Calu3 (cell line): ENCODE measurements at regions not wholly inside any gene's neighbourhood (a gene's known extent, or its start where the extent isn't known, plus 50 kb on each side); places are given as distances from the start of the nearest gene placed in this dataset.

Experiments used
- BruUV-seq: library from RNA; stranded (reverse); fragments of 400-500 nt; replicated peaks from 2 replicates; lab custom pipeline; 2021; lab: Mats Ljungman, UMichigan
- CTCF ChIA-PET: fragments of 300-600 bp; sonication (Branson Sonifier 250); formaldehyde crosslinking; loops from one replicate; lab custom pipeline; 2022; ENCODE audit warnings: antibody characterized with exemption; lab: Charles Lee
- DNase-seq: peaks from one replicate; pipeline ENCODE4 v3.0.0; 2022
- H3K27ac Mint-ChIP-seq: one replicate; pipeline ENCODE4 v1.8.0; 2022; ENCODE audit warnings: mixed read lengths; ENCODE audit not compliant: unreplicated experiment
- H3K27me3 Mint-ChIP-seq: one replicate; pipeline ENCODE4 v1.8.0; 2022; ENCODE audit warnings: mixed read lengths; ENCODE audit not compliant: unreplicated experiment
- H3K36me3 Mint-ChIP-seq: one replicate; pipeline ENCODE4 v1.8.0; 2022; ENCODE audit warnings: mild to moderate bottlenecking, moderate library complexity, mixed read lengths; ENCODE audit not compliant: insufficient read depth, unreplicated experiment
- H3K4me1 Mint-ChIP-seq: one replicate; pipeline ENCODE4 v1.8.0; 2022; ENCODE audit warnings: mild to moderate bottlenecking, low read depth, mixed read lengths; ENCODE audit not compliant: unreplicated experiment
- H3K4me3 Mint-ChIP-seq: one replicate; pipeline ENCODE4 v1.8.0; 2022; ENCODE audit warnings: mild to moderate bottlenecking, low read depth, moderate library complexity, mixed read lengths; ENCODE audit not compliant: unreplicated experiment
- H3K9me3 Mint-ChIP-seq: one replicate; pipeline ENCODE4 v1.8.0; 2022; ENCODE audit warnings: low read depth, mixed read lengths; ENCODE audit not compliant: unreplicated experiment
- intact Hi-C: fragments of 100-400 bp; cut with micrococcal nuclease; formaldehyde crosslinking; loops from one replicate; pipeline ENCODE4 v1.10.0; 2022; ENCODE audit not compliant: unreplicated experiment
- TF ChIP-seq, protein P1 (sequence below): fragments of 200-600 bp; IDR thresholded peaks from one replicate; pipeline ENCODE4 v1.8.0; 2022; ENCODE audit warnings: antibody characterized with exemption; ENCODE audit not compliant: unreplicated experiment

DNA sequence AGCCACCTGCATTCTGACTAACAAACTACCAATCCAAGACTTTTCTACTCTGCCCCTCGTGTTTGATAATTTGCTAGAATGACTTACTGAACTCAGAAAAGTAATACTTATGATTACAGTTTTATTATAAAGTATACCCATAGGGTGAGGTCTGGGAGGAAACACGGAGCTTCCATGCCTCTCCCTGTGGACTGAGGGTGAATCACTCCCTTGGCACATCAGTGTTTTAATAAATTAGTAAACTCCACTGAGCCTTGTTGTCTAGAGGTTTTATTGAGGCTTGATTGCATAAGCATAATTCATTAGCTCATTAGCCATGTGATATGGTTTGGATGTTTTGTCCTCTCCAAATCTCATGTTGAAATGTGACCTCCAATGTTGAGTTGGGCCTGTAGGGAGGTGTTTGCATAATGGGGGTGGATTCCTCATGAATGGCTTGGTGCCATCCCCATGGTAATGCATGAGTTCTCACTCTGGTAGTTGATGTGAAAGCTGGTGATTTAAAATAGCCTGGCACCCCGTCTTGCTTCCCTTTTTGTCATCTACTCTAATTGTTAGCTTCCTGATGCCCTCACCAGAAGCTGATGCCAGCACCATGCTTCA, 233.6 kb upstream of the TRPC7 start:
- no peak for DNase-seq

GRCh38 chr5:136594416-136594815, 229.1 kb upstream of the TRPC7 start:
- DNase-seq, result no peak
- H3K4me3 Mint-ChIP-seq, result no peak overlapping the region
- H3K27me3 Mint-ChIP-seq, result peaks cover 37% of the 10 kb centered on the region
- H3K9me3 Mint-ChIP-seq, result no peaks in the 10 kb centered on the region
- no peaks in the 10 kb centered on the region for H3K36me3 Mint-ChIP-seq
- CTCF ChIA-PET, result no interaction called here
- H3K27ac Mint-ChIP-seq, result no peak overlapping the region
- intact Hi-C loops, result no loop called here
- TF ChIP-seq, protein P1, sequence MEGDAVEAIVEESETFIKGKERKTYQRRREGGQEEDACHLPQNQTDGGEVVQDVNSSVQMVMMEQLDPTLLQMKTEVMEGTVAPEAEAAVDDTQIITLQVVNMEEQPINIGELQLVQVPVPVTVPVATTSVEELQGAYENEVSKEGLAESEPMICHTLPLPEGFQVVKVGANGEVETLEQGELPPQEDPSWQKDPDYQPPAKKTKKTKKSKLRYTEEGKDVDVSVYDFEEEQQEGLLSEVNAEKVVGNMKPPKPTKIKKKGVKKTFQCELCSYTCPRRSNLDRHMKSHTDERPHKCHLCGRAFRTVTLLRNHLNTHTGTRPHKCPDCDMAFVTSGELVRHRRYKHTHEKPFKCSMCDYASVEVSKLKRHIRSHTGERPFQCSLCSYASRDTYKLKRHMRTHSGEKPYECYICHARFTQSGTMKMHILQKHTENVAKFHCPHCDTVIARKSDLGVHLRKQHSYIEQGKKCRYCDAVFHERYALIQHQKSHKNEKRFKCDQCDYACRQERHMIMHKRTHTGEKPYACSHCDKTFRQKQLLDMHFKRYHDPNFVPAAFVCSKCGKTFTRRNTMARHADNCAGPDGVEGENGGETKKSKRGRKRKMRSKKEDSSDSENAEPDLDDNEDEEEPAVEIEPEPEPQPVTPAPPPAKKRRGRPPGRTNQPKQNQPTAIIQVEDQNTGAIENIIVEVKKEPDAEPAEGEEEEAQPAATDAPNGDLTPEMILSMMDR, result no peak
- BruUV-seq, result no TSS peak
- H3K4me1 Mint-ChIP-seq, result no peaks in the 10 kb centered on the region

More for the DNA sequence above, 233.6 kb upstream of the TRPC7 start:
- BruUV-seq, result no TSS peak
- H3K4me1 Mint-ChIP-seq, result no peaks in the 10 kb centered on the region
- no peak overlapping the region for H3K27ac Mint-ChIP-seq
- TF ChIP-seq, protein P1, result no peak
- intact Hi-C loops, result no loop called here
- CTCF ChIA-PET, result interaction anchor here (0.6 to 1.0 kb wide), 2 partner anchors 13 to 18 kb away, joined by 3 to 4 read pairs; no protein-coding TSS in a partner anchor
- H3K27me3 Mint-ChIP-seq, result peaks cover 28% of the 10 kb centered on the region
- no peaks in the 10 kb centered on the region for H3K36me3 Mint-ChIP-seq
- H3K9me3 Mint-ChIP-seq, result peaks cover 9% of the 10 kb centered on the region
- no peak overlapping the region for H3K4me3 Mint-ChIP-seq

- TF ChIP-seq, protein P1, result no peak
- CTCF ChIA-PET, result no interaction called here
Measured at GRCh38 chr5:136590581-136590980, 225.2 kb upstream of the TRPC7 start.

DNA sequence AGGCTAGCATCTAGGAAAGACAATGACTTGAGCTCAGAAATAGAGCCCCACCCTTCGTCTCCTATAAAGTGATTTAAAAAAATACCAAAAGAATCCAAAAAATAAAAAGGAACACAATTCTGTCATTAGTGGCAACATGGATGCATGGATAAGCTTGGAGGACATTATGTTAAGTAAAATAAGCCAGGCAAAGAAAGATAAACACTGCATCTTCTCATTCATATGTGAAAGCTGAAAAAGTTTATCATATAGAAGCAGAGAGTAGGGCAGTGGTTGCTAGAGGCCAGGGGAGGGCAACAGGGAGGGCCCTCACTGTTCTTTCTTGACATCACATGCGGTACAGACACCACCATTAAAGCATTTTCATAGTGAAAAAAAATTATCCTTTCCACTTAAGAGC, 220.9 kb upstream of the TRPC7 start:
- H3K4me3 Mint-ChIP-seq, result no peak overlapping the region
- no TSS peak for BruUV-seq
- TF ChIP-seq, protein P1, result no peak
- H3K4me1 Mint-ChIP-seq, result no peaks in the 10 kb centered on the region
- intact Hi-C loops, result no loop called here
- CTCF ChIA-PET, result interaction anchor here (0.8 kb wide), 1 partner anchor 13 kb away, joined by 3 read pairs; no protein-coding TSS in a partner anchor
- H3K9me3 Mint-ChIP-seq, result peaks cover 2% of the 10 kb centered on the region
- H3K27ac Mint-ChIP-seq, result no peak overlapping the region
- no peaks in the 10 kb centered on the region for H3K36me3 Mint-ChIP-seq
- H3K27me3 Mint-ChIP-seq, result peaks cover 40% of the 10 kb centered on the region
- DNase-seq, result no peak

More at GRCh38 chr5:136590581-136590980, 225.2 kb upstream of the TRPC7 start:
- DNase-seq, result no peak
- Mint-ChIP-seq H3K4me1 (no peaks in the 10 kb centered on the region), H3K9me3 (peaks cover 2% of the 10 kb centered on the region), H3K36me3 (no peaks in the 10 kb centered on the region), H3K27me3 (peaks cover 37% of the 10 kb centered on the region), H3K4me3 (no peak overlapping the region), H3K27ac (no peak overlapping the region)
- intact Hi-C loops, result no loop called here
- no TSS peak for BruUV-seq
